Breast epithelium (tissue), 3 donors: ENCODE measurements at regions not wholly inside any gene's neighbourhood (a gene's known extent, or its start where the extent isn't known, plus 50 kb on each side); places are given as distances from the start of the nearest gene placed in this dataset.

Experiments
- POLR2A ChIP-seq: fragments of 450-650 bp; IDR thresholded peaks from one replicate; pipeline ENCODE4 v1.6.1; 2016; ENCODE audit warnings: antibody characterized with exemption, mild to moderate bottlenecking, moderate library complexity
- POLR2AphosphoS5 ChIP-seq, 3 donors: sonication (generic); formaldehyde crosslinking; IDR thresholded peaks; one replicate each; pipeline ENCODE4 v1.6.1; 2017; ENCODE audit warnings: antibody characterized with exemption in 3 of 3
- TF ChIP-seq, protein P1 (sequence below), 3 donors: fragments of 450-650 bp; IDR thresholded peaks; one replicate each; pipeline ENCODE4 v1.5.1; 2016 to 2017; ENCODE audit warnings: antibody characterized with exemption in 3 of 3, mild to moderate bottlenecking in 3 of 3, moderate library complexity in 3 of 3

DNA sequence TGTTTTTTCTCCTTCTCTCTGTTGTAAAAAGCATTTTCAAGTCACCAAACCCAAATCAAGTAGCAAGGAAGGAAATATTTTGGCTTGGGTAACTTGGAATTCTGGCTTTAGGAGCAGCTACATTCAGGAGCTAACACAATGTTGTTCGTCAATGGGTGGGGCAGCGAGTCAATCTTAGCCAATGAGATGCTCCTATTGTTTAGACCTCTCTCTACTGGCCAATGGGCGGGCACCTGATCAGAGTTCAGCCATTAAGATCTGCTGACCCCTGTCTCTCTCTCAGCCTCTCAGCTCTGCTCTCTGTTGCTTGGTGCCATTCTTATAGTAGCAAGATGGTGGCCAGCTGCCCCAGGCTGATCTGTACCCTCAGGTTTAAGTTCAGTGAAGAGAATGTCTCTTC lies 83.2 kb downstream of the IRX3 start:
- no peak for TF ChIP-seq POLR2A
- TF ChIP-seq, protein P1, sequence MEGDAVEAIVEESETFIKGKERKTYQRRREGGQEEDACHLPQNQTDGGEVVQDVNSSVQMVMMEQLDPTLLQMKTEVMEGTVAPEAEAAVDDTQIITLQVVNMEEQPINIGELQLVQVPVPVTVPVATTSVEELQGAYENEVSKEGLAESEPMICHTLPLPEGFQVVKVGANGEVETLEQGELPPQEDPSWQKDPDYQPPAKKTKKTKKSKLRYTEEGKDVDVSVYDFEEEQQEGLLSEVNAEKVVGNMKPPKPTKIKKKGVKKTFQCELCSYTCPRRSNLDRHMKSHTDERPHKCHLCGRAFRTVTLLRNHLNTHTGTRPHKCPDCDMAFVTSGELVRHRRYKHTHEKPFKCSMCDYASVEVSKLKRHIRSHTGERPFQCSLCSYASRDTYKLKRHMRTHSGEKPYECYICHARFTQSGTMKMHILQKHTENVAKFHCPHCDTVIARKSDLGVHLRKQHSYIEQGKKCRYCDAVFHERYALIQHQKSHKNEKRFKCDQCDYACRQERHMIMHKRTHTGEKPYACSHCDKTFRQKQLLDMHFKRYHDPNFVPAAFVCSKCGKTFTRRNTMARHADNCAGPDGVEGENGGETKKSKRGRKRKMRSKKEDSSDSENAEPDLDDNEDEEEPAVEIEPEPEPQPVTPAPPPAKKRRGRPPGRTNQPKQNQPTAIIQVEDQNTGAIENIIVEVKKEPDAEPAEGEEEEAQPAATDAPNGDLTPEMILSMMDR (IDR thresholded peaks at IDR 0.05) = no peak
- TF ChIP-seq POLR2AphosphoS5 (IDR thresholded peaks at IDR 0.05) = no peak
